ENCODE measurements at regions not wholly inside any gene's neighbourhood (a gene's known extent, or its start where the extent isn't known, plus 50 kb on each side); places are given as distances from the start of the nearest gene placed in this dataset.
A peak's percentile ranks its signal among the peaks of the same experiment; 100 is the strongest.

GRCh38 chr6:12419631-12420272 is 129.6 kb downstream of the EDN1 start:
- peak overlapping the region; percentile 51 for H3K27ac Mint-ChIP-seq (ENCODE audit: low read depth, unreplicated experiment)
- H3K9me3 Mint-ChIP-seq (ENCODE audit: unreplicated experiment), result no peaks in the 10 kb centered on the region
- CTCF ChIA-PET, result interaction anchor here (0.7 to 1.2 kb wide), 2 partner anchors 9 to 191 kb away, joined by 3 to 4 read pairs; no protein-coding TSS in a partner anchor
- no peak for DNase-seq (ENCODE audit: unreplicated experiment)
- no TSS peak for BruUV-seq (replicated peaks)
- no peaks in the 10 kb centered on the region for H3K27me3 Mint-ChIP-seq (ENCODE audit: insufficient read depth, unreplicated experiment)
- no peak overlapping the region for H3K4me3 Mint-ChIP-seq (ENCODE audit: unreplicated experiment)
- peaks cover 9% of the 10 kb centered on the region for H3K4me1 Mint-ChIP-seq (ENCODE audit: insufficient read depth, unreplicated experiment)
- POLR2A ChIA-PET, result interaction anchor here (0.6 kb wide), 1 partner anchor 157 kb away, joined by 3 read pairs; no protein-coding TSS in a partner anchor
- TF ChIP-seq CTCF (IDR thresholded peaks at IDR 0.05; ENCODE audit: unreplicated experiment), result no peak
- no peaks in the 10 kb centered on the region for H3K36me3 Mint-ChIP-seq (ENCODE audit: insufficient read depth, unreplicated experiment)
- intact Hi-C loops (cut with micrococcal nuclease), result no loop called here

GRCh38 chr6:12420626-12421025 is 130.5 kb downstream of the EDN1 start:
- Mint-ChIP-seq H3K4me1 (ENCODE audit: insufficient read depth, unreplicated experiment) (peaks cover 9% of the 10 kb centered on the region), H3K27me3 (ENCODE audit: insufficient read depth, unreplicated experiment) (no peaks in the 10 kb centered on the region), H3K4me3 (ENCODE audit: unreplicated experiment) (no peak overlapping the region), H3K27ac (ENCODE audit: low read depth, unreplicated experiment) (peak overlapping the region; percentile 51), H3K36me3 (ENCODE audit: insufficient read depth, unreplicated experiment) (no peaks in the 10 kb centered on the region), H3K9me3 (ENCODE audit: unreplicated experiment) (no peaks in the 10 kb centered on the region)
- ChIA-PET POLR2A (interaction anchor here (0.6 to 0.9 kb wide), 3 partner anchors 24 to 156 kb away, joined by 3 read pairs; no protein-coding TSS in a partner anchor), CTCF (no interaction called here)
- BruUV-seq (replicated peaks), result no TSS peak
- DNase-seq (ENCODE audit: unreplicated experiment), result peak; percentile 9
- no peak for TF ChIP-seq CTCF (IDR thresholded peaks at IDR 0.05; ENCODE audit: unreplicated experiment)
- intact Hi-C loops (cut with micrococcal nuclease), result no loop called here

GRCh38 chr6:12421596-12421995 is 131.4 kb downstream of the EDN1 start:
- Mint-ChIP-seq H3K4me3 (ENCODE audit: unreplicated experiment) (no peak overlapping the region), H3K4me1 (ENCODE audit: insufficient read depth, unreplicated experiment) (peaks cover 9% of the 10 kb centered on the region), H3K9me3 (ENCODE audit: unreplicated experiment) (no peaks in the 10 kb centered on the region), H3K27ac (ENCODE audit: low read depth, unreplicated experiment) (no peak overlapping the region), H3K36me3 (ENCODE audit: insufficient read depth, unreplicated experiment) (no peaks in the 10 kb centered on the region), H3K27me3 (ENCODE audit: insufficient read depth, unreplicated experiment) (no peaks in the 10 kb centered on the region)
- TF ChIP-seq CTCF (IDR thresholded peaks at IDR 0.05; ENCODE audit: unreplicated experiment), result no peak
- ChIA-PET CTCF (no interaction called here), POLR2A (no interaction called here)
- intact Hi-C loops (cut with micrococcal nuclease), result no loop called here
- BruUV-seq (replicated peaks), result no TSS peak
- DNase-seq (ENCODE audit: unreplicated experiment), result no peak

GRCh38 chr6:12422848-12423247 is 132.7 kb downstream of the EDN1 start:
- no TSS peak for BruUV-seq (replicated peaks)
- Mint-ChIP-seq H3K4me3 (ENCODE audit: unreplicated experiment) (no peak overlapping the region), H3K4me1 (ENCODE audit: insufficient read depth, unreplicated experiment) (peaks cover 9% of the 10 kb centered on the region), H3K9me3 (ENCODE audit: unreplicated experiment) (no peaks in the 10 kb centered on the region), H3K27ac (ENCODE audit: low read depth, unreplicated experiment) (no peak overlapping the region), H3K36me3 (ENCODE audit: insufficient read depth, unreplicated experiment) (no peaks in the 10 kb centered on the region), H3K27me3 (ENCODE audit: insufficient read depth, unreplicated experiment) (no peaks in the 10 kb centered on the region)
- POLR2A ChIA-PET, result interaction anchor here (0.6 kb wide), 1 partner anchor 33 kb away, joined by 3 read pairs; no protein-coding TSS in a partner anchor
- CTCF ChIA-PET, result interaction anchor here (0.6 to 0.7 kb wide), 2 partner anchors 32 to 150 kb away, joined by 3 read pairs; no protein-coding TSS in a partner anchor
- TF ChIP-seq CTCF (IDR thresholded peaks at IDR 0.05; ENCODE audit: unreplicated experiment), result no peak
- intact Hi-C loops (cut with micrococcal nuclease), result no loop called here
- no peak for DNase-seq (ENCODE audit: unreplicated experiment)
